HG02938 (cell line): ENCODE measurements at regions not wholly inside any gene's neighbourhood (a gene's known extent, or its start where the extent isn't known, plus 50 kb on each side); places are given as distances from the start of the nearest gene placed in this dataset.

Source experiments
- ATAC-seq: cut with Tn5 transposase; IDR thresholded peaks from one replicate; pipeline ENCODE4 v1.9.1; 2021; ENCODE audit warnings: mild to moderate bottlenecking, moderate library complexity; ENCODE audit not compliant: unreplicated experiment

DNA sequence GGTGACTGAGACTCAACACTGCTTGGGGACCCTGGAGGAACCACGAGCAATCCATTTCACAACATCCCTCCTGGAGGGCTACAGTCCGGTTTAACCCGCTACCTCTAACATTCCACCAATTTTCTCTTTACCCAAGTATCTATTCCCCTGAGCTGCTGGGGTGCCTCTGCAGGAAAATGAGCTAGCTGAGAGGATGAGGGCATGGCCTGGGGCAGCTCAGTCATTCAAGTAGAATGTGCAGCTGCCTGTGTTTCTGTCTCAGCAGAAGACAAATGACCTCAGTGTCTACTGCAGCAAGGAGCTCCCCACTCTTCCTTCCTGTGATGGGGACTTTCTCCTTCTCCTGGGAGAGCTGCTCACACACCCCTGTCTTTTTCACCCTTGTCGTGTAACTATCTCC, 120.8 kb downstream of the ZNF518B start:
- ATAC-seq = no peak

DNA sequence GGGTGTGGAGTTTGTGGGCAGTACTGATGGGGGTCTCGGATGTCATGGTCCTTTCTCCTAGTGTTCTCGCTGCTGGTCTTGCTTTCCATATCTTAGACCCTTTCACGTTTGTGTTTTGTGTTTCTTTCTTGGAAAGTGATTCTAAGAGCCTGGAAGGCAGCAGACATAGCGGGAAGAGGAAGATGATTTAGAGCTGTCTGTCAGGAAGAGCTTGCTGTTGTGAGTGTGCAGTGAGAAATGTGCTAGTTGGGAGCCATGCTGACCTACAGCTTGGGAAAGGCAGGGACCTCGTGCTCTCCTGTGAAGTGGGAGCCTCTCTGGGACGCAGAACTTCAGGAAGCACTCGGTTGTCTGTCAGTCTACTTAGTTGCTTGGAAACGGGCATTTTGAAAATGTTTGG, 122.2 kb downstream of the ZNF518B start:
- ATAC-seq = no peak

- no peak for ATAC-seq
Measured at GRCh38 chr4:10334506-10335028, 122.7 kb downstream of the ZNF518B start.

GRCh38 chr4:10333942-10334341, 123.3 kb downstream of the ZNF518B start:
- ATAC-seq = no peak

- no peak for ATAC-seq
Measured at GRCh38 chr4:10326075-10326474, 131.2 kb downstream of the ZNF518B start.

GRCh38 chr4:10321931-10322330, 135.3 kb downstream of the ZNF518B start:
- ATAC-seq = no peak

DNA sequence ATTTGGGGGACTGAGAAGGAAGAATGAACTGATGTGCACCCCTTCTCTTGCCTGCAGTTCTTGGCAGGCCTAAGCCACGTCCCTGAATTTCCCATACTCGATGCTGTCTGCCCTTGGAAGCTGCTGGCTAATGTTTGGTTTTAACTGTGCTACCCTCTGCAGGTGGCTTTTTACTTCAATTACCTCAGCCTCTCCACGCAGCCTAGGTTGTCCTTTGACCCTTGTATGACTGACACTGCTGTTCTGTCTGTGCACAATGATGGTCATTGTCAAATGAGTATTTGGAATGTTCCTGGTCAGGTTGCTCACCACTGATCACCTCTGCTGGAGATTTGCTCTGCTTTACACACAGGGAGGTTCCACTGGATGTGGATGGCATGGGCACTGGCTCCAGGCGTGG, 137.1 kb downstream of the ZNF518B start:
- ATAC-seq = no peak

- no peak for ATAC-seq
Measured at GRCh38 chr4:10317345-10317744, 139.9 kb downstream of the ZNF518B start.

GRCh38 chr4:10316851-10317250, 140.4 kb downstream of the ZNF518B start:
- ATAC-seq = no peak

- no peak for ATAC-seq
Measured at GRCh38 chr4:10315638-10316037, 141.6 kb downstream of the ZNF518B start.

GRCh38 chr4:10312568-10312967, 144.7 kb downstream of the ZNF518B start:
- no peak for ATAC-seq

- ATAC-seq = no peak
Measured at GRCh38 chr4:10311939-10312338, 145.3 kb downstream of the ZNF518B start.

GRCh38 chr4:10305816-10306215, 151.4 kb downstream of the ZNF518B start:
- ATAC-seq = no peak

GRCh38 chr4:10303291-10303690, 153.9 kb downstream of the ZNF518B start:
- ATAC-seq = no peak

- no peak for ATAC-seq
Measured at GRCh38 chr4:10302096-10302495, 155.1 kb downstream of the ZNF518B start.

- no peak for ATAC-seq
Measured at GRCh38 chr4:10299601-10300000, 157.6 kb downstream of the ZNF518B start.

- no peak for ATAC-seq
Measured at GRCh38 chr4:10298681-10299080, 158.5 kb downstream of the ZNF518B start.

GRCh38 chr4:10296730-10297129, 160.5 kb downstream of the ZNF518B start:
- ATAC-seq = no peak

DNA sequence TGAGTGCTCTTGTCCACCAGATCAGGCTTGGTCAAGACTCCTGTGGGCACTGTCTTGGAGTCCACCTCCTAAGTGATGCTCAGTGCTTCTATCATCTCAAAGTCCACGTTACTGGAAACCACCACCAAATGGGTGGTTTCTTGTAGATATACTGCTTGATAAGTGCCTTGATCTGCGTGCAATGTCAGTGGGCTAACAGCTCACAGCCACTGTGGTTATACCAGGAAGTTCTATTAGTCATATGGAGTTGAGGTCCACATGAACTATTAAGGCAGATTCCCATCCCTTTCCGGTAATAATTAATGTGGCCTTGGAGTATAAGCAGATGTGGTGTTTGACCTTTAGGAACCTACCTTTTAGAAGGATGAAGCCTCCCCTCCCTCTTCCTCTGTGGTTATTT, 161.9 kb downstream of the ZNF518B start:
- no peak for ATAC-seq

GRCh38 chr4:10289538-10289906, 167.7 kb downstream of the ZNF518B start:
- ATAC-seq = no peak

DNA sequence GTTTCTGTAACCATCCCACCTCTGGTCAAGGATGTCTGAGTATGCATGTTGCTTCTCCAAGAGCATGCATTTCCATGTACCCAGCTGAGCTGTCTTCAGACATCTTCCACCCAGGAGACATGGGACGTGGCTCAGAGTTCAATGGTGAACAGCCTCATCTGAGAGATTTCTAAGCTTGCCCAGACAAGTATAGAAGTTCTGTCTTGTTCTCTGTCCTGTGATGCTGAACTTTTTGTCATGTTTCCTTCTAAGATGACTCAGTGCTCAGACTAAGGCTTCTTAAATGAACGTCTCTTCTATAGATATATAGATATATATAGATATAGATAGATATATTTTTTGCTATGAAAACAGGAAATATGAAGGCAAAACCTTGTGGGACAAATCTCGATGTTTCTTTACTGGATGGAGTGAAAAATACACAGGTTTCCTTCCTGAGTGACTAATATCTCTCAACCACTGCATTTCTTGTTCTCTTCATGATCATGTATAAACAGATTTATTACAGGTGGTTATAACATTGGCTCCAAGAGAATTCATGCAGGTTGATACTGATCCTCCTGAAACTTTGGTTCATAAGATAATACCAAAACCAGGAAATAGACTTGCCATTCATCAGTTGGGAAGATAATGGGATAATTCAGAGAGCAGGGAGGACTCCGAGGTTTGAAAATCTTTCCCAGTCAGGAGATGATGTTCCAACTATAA, 168.2 kb downstream of the ZNF518B start:
- no peak for ATAC-seq

- ATAC-seq = no peak
Measured at GRCh38 chr4:10285028-10285427, 168.4 kb upstream of the WDR1 start.

DNA sequence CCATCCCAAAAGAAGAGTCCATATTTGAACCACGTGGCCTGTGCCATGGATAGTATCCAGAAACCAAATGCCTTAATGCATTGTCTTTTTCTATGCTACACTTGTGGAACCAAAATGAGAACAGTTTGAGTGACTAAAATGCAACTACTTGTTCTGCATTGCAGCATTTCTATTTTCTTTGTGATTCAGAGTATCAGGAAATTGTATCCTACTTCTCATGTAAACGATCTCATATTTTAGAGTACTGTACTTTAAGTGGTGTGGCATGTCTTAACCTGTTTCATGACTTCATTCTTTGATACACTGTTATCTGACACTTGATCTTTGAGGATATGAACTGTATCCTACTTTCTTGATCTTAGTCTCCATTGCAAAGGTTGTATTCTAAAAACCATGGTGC, 167.2 kb upstream of the WDR1 start:
- ATAC-seq = no peak
